K562 (cell line): ENCODE measurements at regions not wholly inside any gene's neighbourhood (a gene's known extent, or its start where the extent isn't known, plus 50 kb on each side); places are given as distances from the start of the nearest gene placed in this dataset.

Source experiments
- ATF4 ChIP-seq: fragments of 450-650 bp; formaldehyde crosslinking; IDR thresholded peaks from 2 replicates; pipeline ENCODE4 v1.4.0; 2022; ENCODE audit warnings: mild to moderate bottlenecking, moderate library complexity
- E2F5 ChIP-seq: sonication (generic); formaldehyde crosslinking; IDR thresholded peaks from 2 replicates; pipeline ENCODE4 v1.8.0; 2022; ENCODE audit warnings: mild to moderate bottlenecking, missing genetic modification reagents
- ERF ChIP-seq: fragments of 450-650 bp; formaldehyde crosslinking; IDR thresholded peaks from 2 replicates; pipeline ENCODE4 v1.4.0; 2020; ENCODE audit warnings: mild to moderate bottlenecking, mixed read lengths
- FOSL1 ChIP-seq: fragments of 200-800 bp; sonication (Bioruptor generic); conservative IDR thresholded peaks from 2 replicates; pipeline ENCODE4 v1.6.1; 2016; ENCODE audit warnings: missing genetic modification characterization, missing compliant biosample characterization
- GTF3C2 ChIP-seq: IDR thresholded peaks from 3 replicates; pipeline ENCODE4 v1.6.1; 2011; ENCODE audit warnings: borderline replicate concordance, mild to moderate bottlenecking, moderate library complexity; ENCODE audit not compliant: insufficient read length; ENCODE audit errors: extremely low read depth
- HMGN3 ChIP-seq: IDR thresholded peaks from 2 replicates; pipeline ENCODE4 v1.6.1; 2011; ENCODE audit warnings: borderline replicate concordance, low read depth, mild to moderate bottlenecking, mixed read lengths, low read length; ENCODE audit not compliant: insufficient read length; ENCODE audit errors: extremely low read depth
- KLF13 ChIP-seq: fragments of 450-650 bp; IDR thresholded peaks from 2 replicates; pipeline ENCODE4 v1.6.1; 2016; ENCODE audit warnings: missing genetic modification characterization, low read depth, mild to moderate bottlenecking, missing compliant biosample characterization, moderate library complexity, borderline replicate concordance
- NEUROD1 ChIP-seq: fragments of 150-350 bp; IDR thresholded peaks from 2 replicates; pipeline ENCODE4 v1.6.1; 2014; ENCODE audit warnings: borderline replicate concordance, low read length, low read depth; ENCODE audit not compliant: partially characterized antibody
- PKNOX1 ChIP-seq: fragments of 450-650 bp; IDR thresholded peaks from 2 replicates; pipeline ENCODE4 v1.6.1; 2016
- TRIM24 ChIP-seq, 2 experiments: fragments of 450-650 bp; IDR thresholded peaks; 2 replicates each; pipeline ENCODE4 v1.6.1; 2016
- TRIM28 ChIP-seq: fragments of 450-650 bp; IDR thresholded peaks from 2 replicates; pipeline ENCODE4 v1.6.1; 2017
- ZBTB1 ChIP-seq: sonication (generic); formaldehyde crosslinking; IDR thresholded peaks from 2 replicates; pipeline ENCODE4 v1.8.1; 2023; ENCODE audit warnings: missing genetic modification reagents, low read depth, mild to moderate bottlenecking, borderline replicate concordance
- ZFP1 ChIP-seq: fragments of 450-650 bp; formaldehyde crosslinking; IDR thresholded peaks from 2 replicates; pipeline ENCODE4 v1.4.0; 2020; ENCODE audit warnings: mild to moderate bottlenecking, mixed read lengths
- ZNF175 ChIP-seq: fragments of 200-800 bp; sonication (Bioruptor generic); IDR thresholded peaks from 2 replicates; pipeline ENCODE4 v1.6.1; 2016; ENCODE audit warnings: low read depth, mild to moderate bottlenecking, missing genetic modification characterization, missing compliant biosample characterization
- ZNF347 ChIP-seq: fragments of 450-650 bp; formaldehyde crosslinking; IDR thresholded peaks from 2 replicates; pipeline ENCODE4 v1.4.0; 2020; ENCODE audit warnings: low read depth, mild to moderate bottlenecking, moderate library complexity
- ZNF57 ChIP-seq: fragments of 450-650 bp; formaldehyde crosslinking; IDR thresholded peaks from 2 replicates; pipeline ENCODE4 v1.4.0; 2020; ENCODE audit warnings: mild to moderate bottlenecking, moderate library complexity
- ZNF778 ChIP-seq: fragments of 450-650 bp; formaldehyde crosslinking; IDR thresholded peaks from 2 replicates; pipeline ENCODE4 v1.4.0; 2020; ENCODE audit warnings: mild to moderate bottlenecking, moderate library complexity
- TF ChIP-seq, protein P1 (sequence below): fragments of 250-450 bp; sonication (Bioruptor Pico); IDR thresholded peaks from 2 replicates; pipeline ENCODE4 v1.8.0; 2022; ENCODE audit warnings: inconsistent platforms, mild to moderate bottlenecking, moderate library complexity, borderline replicate concordance
- TF ChIP-seq, protein P2 (sequence below): sonication (generic); formaldehyde crosslinking; IDR thresholded peaks from 2 replicates; pipeline ENCODE4 v1.8.1; 2023; ENCODE audit warnings: mild to moderate bottlenecking, missing genetic modification reagents

- TF ChIP-seq ZBTB1 (CRISPR knock-in tag) (no peak), NEUROD1 (no peak), PKNOX1 (no peak), FOSL1 (tag) (no peak), KLF13 (tag) (no peak), TRIM24 (IDR thresholded peaks at IDR 0.05) (peak; percentile 24 to 72; a peak in 2 of 4 replicates), ZNF347 (CRISPR knock-in tag) (no peak), E2F5 (CRISPR knock-in tag) (no peak), GTF3C2 (no peak), ZNF175 (no peak), ERF (CRISPR knock-in tag) (no peak), ZNF778 (CRISPR knock-in tag) (no peak), HMGN3 (no peak), TRIM28 (peak; percentile 52; the same call in 1 of the 2 replicates), ATF4 (CRISPR knock-in tag) (no peak), ZNF57 (CRISPR knock-in tag) (no peak), ZFP1 (CRISPR knock-in tag) (peak; percentile 94)
- TF ChIP-seq, protein P1, sequence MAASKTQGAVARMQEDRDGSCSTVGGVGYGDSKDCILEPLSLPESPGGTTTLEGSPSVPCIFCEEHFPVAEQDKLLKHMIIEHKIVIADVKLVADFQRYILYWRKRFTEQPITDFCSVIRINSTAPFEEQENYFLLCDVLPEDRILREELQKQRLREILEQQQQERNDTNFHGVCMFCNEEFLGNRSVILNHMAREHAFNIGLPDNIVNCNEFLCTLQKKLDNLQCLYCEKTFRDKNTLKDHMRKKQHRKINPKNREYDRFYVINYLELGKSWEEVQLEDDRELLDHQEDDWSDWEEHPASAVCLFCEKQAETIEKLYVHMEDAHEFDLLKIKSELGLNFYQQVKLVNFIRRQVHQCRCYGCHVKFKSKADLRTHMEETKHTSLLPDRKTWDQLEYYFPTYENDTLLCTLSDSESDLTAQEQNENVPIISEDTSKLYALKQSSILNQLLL (CRISPR knock-in tag), result no peak
- TF ChIP-seq, protein P2, sequence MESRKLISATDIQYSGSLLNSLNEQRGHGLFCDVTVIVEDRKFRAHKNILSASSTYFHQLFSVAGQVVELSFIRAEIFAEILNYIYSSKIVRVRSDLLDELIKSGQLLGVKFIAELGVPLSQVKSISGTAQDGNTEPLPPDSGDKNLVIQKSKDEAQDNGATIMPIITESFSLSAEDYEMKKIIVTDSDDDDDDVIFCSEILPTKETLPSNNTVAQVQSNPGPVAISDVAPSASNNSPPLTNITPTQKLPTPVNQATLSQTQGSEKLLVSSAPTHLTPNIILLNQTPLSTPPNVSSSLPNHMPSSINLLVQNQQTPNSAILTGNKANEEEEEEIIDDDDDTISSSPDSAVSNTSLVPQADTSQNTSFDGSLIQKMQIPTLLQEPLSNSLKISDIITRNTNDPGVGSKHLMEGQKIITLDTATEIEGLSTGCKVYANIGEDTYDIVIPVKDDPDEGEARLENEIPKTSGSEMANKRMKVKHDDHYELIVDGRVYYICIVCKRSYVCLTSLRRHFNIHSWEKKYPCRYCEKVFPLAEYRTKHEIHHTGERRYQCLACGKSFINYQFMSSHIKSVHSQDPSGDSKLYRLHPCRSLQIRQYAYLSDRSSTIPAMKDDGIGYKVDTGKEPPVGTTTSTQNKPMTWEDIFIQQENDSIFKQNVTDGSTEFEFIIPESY (CRISPR knock-in tag), result no peak
Observed at GRCh38 chr2:144597894-144598593, 78.1 kb upstream of the ZEB2 start (continued).
